ENCODE measurements at regions not wholly inside any gene's neighbourhood (a gene's known extent, or its start where the extent isn't known, plus 50 kb on each side); places are given as distances from the start of the nearest gene placed in this dataset.

DNA sequence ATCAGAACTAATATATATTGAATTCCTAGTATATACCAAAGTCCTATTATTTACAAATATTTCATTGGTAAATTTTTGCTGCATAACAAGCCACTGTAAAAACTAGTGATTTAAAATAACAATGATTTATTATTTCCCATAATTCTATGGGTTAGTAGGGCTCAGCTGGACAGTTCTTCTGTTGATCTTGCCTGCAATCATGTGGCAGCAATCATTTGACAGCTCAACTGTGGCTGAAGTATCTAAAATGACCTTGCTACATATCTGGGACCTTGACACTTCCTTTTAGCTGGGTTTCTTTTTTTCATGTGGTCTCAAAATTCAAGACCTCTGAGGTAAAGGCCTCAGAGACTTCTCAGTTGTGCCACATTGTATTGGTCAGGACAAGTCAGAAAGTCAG, 598.5 kb upstream of the PITX2 start:
- ChIA-PET POLR2A (no interaction called here), CTCF (no interaction called here)
- Histone ChIP-seq H3K27me3 (replicated peaks; ENCODE audit: control insufficient read depth, insufficient read depth, low read length) (no peaks in the 10 kb centered on the region), H3K9me3 (no peaks in the 10 kb centered on the region), H3K4me3 (ENCODE audit: low read depth, low read length) (no peak overlapping the region), H3K4me1 (no peaks in the 10 kb centered on the region), H3K36me3 (ENCODE audit: control insufficient read depth, insufficient read depth, low read length) (no peaks in the 10 kb centered on the region)
- intact Hi-C loops (cut with micrococcal nuclease; ENCODE audit: unreplicated experiment), result no loop called here
- H3K9me3 Mint-ChIP-seq (ENCODE audit: unreplicated experiment), result no peaks in the 10 kb centered on the region
- H3K27ac Mint-ChIP-seq (ENCODE audit: unreplicated experiment), result no peak overlapping the region
- TF ChIP-seq CTCF (IDR thresholded peaks at IDR 0.05; ENCODE audit: insufficient read depth in 1 of 2, low read depth in 1 of 2, low read length in 1 of 2, severe bottlenecking in 1 of 2, unreplicated experiment in 1 of 2), result no peak
- no peak overlapping the region for H3K4me3 Mint-ChIP-seq (ENCODE audit: unreplicated experiment)
- H3K27me3 Mint-ChIP-seq (ENCODE audit: insufficient read depth, unreplicated experiment), result peaks cover 2% of the 10 kb centered on the region
- no peak for DNase-seq
- BruUV-seq (replicated peaks), result no TSS peak
- H3K4me1 Mint-ChIP-seq (ENCODE audit: low read depth, unreplicated experiment), result no peaks in the 10 kb centered on the region
- H3K36me3 Mint-ChIP-seq (ENCODE audit: insufficient read depth, unreplicated experiment), result no peaks in the 10 kb centered on the region

- Histone ChIP-seq H3K27me3 (replicated peaks; ENCODE audit: control insufficient read depth, insufficient read depth, low read length) (no peaks in the 10 kb centered on the region), H3K4me1 (no peaks in the 10 kb centered on the region), H3K9me3 (no peaks in the 10 kb centered on the region), H3K4me3 (ENCODE audit: low read depth, low read length) (no peak overlapping the region), H3K36me3 (ENCODE audit: control insufficient read depth, insufficient read depth, low read length) (no peaks in the 10 kb centered on the region)
- ChIA-PET POLR2A (no interaction called here), CTCF (no interaction called here)
- peaks cover 2% of the 10 kb centered on the region for H3K27me3 Mint-ChIP-seq (ENCODE audit: insufficient read depth, unreplicated experiment)
- no peak for TF ChIP-seq CTCF (IDR thresholded peaks at IDR 0.05; ENCODE audit: insufficient read depth in 1 of 2, low read depth in 1 of 2, low read length in 1 of 2, severe bottlenecking in 1 of 2, unreplicated experiment in 1 of 2)
- no peaks in the 10 kb centered on the region for H3K9me3 Mint-ChIP-seq (ENCODE audit: unreplicated experiment)
- intact Hi-C loops (cut with micrococcal nuclease; ENCODE audit: unreplicated experiment), result no loop called here
- no TSS peak for BruUV-seq (replicated peaks)
- H3K27ac Mint-ChIP-seq (ENCODE audit: unreplicated experiment), result no peak overlapping the region
- H3K4me1 Mint-ChIP-seq (ENCODE audit: low read depth, unreplicated experiment), result no peaks in the 10 kb centered on the region
- H3K4me3 Mint-ChIP-seq (ENCODE audit: unreplicated experiment), result no peak overlapping the region
- DNase-seq, result no peak
- H3K36me3 Mint-ChIP-seq (ENCODE audit: insufficient read depth, unreplicated experiment), result no peaks in the 10 kb centered on the region
Observed at GRCh38 chr4:111228396-111228795, 605.5 kb upstream of the PITX2 start.

- Histone ChIP-seq H3K4me3 (ENCODE audit: low read depth, low read length) (no peak overlapping the region), H3K36me3 (ENCODE audit: control insufficient read depth, insufficient read depth, low read length) (no peaks in the 10 kb centered on the region), H3K4me1 (no peaks in the 10 kb centered on the region), H3K9me3 (no peaks in the 10 kb centered on the region), H3K27me3 (replicated peaks; ENCODE audit: control insufficient read depth, insufficient read depth, low read length) (no peaks in the 10 kb centered on the region)
- no TSS peak for BruUV-seq (replicated peaks)
- no peaks in the 10 kb centered on the region for H3K36me3 Mint-ChIP-seq (ENCODE audit: insufficient read depth, unreplicated experiment)
- TF ChIP-seq CTCF (IDR thresholded peaks at IDR 0.05; ENCODE audit: insufficient read depth in 1 of 2, low read depth in 1 of 2, low read length in 1 of 2, severe bottlenecking in 1 of 2, unreplicated experiment in 1 of 2), result no peak
- ChIA-PET POLR2A (no interaction called here), CTCF (no interaction called here)
- H3K9me3 Mint-ChIP-seq (ENCODE audit: unreplicated experiment), result no peaks in the 10 kb centered on the region
- DNase-seq, result no peak
- peaks cover 2% of the 10 kb centered on the region for H3K27me3 Mint-ChIP-seq (ENCODE audit: insufficient read depth, unreplicated experiment)
- H3K4me1 Mint-ChIP-seq (ENCODE audit: low read depth, unreplicated experiment), result no peaks in the 10 kb centered on the region
- H3K4me3 Mint-ChIP-seq (ENCODE audit: unreplicated experiment), result no peak overlapping the region
- intact Hi-C loops (cut with micrococcal nuclease; ENCODE audit: unreplicated experiment), result no loop called here
- H3K27ac Mint-ChIP-seq (ENCODE audit: unreplicated experiment), result no peak overlapping the region
Observed at GRCh38 chr4:111228874-111229273, 606.0 kb upstream of the PITX2 start.
